ENCODE measurements at regions not wholly inside any gene's neighbourhood (a gene's known extent, or its start where the extent isn't known, plus 50 kb on each side); places are given as distances from the start of the nearest gene placed in this dataset.

DNA sequence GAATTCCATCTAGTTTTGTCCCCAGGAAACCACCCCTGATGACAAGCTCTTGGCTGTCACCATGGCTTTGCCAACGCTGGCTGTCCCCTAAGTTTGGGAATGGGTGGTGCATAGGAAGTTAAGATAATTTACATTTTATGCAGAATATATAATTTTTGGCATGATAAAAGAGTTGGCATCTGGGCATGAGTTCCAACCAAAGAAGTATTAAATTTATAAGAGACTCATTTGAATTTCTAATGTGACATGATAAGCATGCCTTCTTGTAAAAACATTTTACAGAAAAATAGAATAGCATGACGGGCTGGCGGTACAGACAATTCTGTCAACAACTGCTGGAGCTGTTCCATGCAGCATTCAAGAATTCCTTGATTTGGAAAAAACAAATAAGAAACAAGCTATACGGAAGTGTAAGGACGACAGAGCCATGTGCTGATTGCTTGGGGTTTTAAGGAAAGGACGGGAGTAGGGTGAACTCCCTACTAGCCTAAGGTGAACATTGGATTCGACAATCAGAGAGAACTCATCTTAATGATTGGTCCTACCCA lies 106.8 kb upstream of the C1orf21 start:
- DNase-seq (ENCODE audit: low spot score) = no peak

DNA sequence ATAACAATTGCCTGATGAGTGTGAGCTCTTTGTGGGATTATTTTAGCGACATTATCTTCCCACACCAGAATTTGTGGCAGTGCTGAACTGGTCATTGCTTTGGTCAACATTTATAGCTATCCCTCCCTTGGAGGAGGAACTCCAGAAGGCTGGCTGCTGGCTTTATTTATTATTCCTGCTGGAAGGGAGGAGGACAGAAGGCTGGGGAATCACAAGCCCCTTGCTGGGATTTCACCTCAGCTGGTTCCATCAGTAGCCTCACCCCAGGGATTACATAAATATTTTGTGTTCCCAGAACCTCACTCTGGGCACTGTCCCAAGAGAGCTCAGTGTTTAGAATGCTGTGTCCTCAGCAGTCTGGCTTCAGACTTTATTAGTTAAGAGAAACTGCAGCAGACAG lies 102.8 kb upstream of the C1orf21 start:
- DNase-seq (ENCODE audit: low spot score) = peak; percentile 59

DNA sequence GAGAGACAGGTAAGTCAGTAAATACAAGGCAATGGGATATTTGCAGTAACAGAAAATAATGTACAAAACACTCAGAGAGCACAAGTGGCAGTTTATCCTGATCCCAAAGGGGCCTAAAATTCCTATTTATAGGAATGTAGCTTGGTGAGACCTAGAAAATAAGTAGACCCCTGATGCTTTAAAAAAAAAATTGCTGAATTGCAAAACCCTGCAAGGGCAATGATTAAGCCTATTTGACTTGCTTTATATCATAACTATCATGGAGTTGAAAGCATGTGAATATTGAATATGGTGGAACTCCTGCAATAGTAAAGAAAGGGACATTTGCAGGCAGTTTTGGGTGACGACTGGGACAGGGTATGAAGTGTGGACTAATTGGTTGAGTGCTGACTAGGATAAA lies 101.9 kb upstream of the C1orf21 start:
- no peak for DNase-seq (ENCODE audit: low spot score)

DNA sequence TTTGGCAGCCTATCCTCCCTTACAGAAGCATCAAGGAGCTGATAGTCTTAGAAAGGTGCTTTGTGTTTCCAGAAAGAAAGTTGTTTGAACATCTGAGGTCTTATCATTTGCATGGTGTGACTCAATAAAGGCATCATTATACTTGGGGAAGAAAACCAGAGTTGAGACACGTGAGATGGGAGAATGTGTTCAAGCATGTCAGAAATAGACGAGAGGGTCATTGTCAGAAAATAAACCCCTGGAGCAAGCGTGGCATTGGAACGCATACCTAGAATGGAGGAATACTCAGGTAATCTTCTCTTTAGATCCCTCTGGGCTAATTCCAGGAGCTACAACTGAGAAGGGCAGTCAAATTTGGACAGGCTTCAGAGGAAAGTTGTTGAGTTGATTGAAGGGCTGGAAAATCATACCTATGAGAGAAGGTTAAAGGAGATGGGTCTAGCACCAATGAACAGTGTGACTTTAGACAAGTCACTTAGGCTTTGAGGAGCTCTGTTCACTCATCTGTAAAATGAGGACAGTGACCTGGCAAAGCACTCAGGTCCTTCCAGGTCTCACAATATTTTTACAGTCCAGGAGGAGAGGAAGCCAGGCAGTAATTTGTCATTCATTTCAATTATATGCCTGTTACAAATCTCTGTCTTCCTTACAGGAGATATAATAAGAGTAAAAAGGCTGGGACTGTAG lies 101.3 kb upstream of the C1orf21 start:
- peak; percentile 16 for DNase-seq (ENCODE audit: low spot score)

DNA sequence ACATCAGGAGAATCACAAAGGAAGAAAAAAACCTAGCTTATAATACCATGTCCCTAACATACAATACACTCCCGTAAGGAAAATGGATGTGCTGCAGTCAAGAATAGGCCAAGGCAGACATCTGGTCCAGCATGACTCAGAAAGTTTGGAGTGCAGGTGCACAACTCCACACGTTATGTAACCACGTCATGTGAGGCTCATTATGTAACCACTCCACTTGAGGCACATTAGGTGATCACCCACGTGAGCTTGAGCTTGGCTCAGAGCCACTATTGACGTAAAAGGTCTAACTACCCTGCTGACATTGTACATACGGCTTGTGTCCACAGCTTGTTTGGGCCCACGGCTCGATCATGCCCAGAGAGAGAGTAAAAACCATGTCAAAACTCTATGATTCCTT lies 99.8 kb upstream of the C1orf21 start:
- no peak for DNase-seq (ENCODE audit: low spot score)

DNA sequence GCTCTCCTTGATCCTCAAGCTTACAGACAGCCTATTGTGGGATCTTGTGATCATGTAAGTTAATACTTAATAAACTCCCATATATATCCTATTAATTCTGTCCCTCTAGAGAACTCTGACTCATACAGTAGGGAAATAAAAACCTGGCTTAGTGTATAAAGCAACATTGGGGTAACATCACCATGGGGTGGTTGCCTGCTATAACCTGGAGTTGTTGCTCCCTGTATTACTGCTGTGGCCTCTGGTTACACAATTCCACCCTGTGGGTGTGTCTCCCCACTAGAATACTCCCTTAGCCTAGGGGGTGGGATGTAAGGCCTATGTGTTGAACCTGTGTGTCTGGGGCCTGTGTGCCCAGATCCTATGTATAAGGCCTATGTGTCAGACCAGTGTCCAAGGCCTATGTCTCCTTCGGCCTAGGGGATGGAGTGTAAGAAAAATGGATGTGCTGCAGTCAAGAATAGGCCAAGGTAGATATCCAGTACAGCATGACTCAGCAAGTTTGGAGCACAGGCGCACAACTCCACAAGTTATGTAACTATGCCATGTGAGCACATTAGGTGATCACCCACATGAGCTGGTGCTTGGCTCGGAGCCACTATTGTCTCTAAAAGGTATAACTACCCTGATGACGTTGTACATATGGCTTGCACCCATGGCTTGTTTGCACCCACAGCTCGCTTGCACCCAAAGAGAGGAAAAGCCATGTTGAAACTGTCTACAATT lies 96.8 kb upstream of the C1orf21 start:
- no peak for DNase-seq (ENCODE audit: low spot score)

DNA sequence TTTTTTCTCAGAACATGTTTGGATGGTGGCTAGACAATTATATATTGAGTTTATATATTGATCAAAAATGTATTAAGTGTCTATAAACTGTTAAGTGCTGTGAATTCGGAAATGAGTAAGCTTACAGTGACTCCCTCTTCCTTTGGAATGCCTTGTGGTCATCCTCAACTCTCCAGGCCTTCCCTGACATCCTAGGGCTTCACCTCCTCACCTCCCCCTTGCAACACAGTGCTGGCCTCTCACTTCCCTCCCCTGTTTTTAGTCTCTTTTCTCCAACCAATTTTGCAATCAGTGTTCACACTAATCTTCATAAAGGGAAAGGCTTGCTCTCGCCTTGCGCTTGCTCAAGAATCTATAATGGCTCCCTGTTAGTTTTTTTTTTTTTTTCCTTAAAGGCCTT lies 95.1 kb upstream of the C1orf21 start:
- DNase-seq (ENCODE audit: low spot score) = no peak

DNA sequence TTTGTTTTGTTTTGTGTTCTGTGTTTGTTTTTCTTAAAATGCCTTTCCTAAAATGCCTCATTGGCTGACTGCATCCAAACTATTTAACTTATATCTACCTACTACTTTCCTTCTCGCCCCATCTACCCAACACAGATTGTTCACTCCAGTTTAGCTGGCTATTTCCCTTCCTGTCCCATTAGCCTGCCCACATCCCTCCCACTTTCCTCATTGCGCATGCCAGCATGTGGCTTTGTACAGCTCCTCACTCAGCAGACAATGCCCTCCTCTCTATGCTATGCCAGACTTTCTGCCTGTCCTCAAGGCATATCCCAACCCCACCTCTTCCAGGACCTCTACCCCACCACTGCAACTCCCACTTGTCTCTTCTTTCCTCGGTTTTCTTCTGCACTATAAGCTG lies 94.7 kb upstream of the C1orf21 start:
- DNase-seq (ENCODE audit: low spot score) = no peak

DNA sequence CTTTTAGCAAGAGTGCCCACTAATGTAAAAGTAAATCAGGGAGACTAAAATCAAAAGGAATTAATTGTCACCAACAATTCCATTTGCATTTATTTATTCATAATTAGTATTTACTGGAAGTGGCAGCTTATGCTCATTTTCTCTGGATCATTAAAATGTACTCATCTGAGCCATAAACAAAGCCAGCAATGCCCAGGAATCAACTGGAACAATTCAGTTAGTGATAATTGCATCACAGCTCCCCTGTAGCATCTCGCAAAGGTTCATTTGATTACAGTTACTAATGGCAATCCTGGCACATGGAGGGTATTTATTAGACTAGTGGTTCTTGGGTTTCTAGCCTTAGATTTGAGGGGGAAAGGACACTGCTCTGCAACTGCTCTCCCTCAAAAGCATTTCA lies 92.7 kb upstream of the C1orf21 start:
- no peak for DNase-seq (ENCODE audit: low spot score)

DNA sequence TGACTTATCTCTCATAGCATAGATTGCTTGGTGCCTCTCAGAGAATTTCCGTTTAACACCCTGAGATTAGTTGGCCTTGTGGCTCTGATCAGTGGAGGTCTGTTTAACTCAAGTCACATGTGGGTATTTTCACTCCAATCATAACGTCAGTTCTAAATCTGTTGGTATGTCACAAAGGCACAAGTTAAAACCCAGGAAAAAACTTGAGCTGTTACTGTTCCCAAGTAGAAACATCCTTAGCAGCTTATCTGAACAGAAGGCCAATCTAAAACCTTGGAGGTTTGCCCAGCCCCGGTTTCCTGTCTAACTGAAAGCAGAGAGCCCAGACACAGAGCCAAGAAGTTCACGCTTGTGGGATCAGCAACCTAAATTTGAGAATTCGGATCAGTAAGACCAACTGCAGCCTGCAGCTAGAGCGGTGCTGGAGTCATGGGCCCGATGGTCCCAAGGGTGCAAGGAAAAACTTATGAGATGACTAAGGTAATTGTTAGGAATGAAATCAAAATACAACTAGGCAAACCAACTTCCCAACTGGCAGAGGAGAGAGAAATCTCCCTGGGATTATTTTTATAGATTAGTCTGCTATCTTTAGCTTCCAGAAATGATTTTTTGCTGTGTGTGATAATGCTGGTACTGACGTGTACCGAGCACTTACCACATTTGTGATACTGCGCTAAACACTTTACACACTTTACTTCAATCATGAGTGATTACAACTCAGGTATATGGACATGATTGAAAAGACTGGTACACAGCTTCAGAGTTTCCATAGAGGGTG lies 90.2 kb upstream of the C1orf21 start:
- DNase-seq (ENCODE audit: low spot score) = peak; percentile 98

DNA sequence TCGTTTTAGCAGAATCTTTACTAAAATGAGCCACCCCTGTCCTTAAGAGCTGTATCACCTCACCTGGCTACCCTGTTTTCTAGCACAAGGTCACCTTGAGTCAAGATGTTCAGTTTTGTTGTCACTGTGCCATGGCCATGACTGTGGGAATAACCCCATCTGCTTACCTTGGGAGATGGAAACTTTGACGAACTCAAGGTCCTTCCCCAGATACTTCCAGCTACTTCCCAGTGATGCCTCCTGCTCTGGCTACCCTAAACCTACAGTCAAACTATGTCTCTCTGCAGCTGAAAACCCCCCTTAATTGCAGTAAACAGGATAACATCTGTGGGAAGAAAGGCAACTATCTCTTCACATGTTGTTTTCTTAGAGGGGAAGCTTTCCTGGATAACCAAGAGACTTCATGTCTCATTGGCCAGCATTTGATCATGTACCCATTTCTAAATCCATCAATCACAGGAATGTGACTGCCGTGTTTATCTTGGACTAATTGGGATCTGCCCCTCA lies 89.5 kb upstream of the C1orf21 start:
- no peak for DNase-seq (ENCODE audit: low spot score)

DNA sequence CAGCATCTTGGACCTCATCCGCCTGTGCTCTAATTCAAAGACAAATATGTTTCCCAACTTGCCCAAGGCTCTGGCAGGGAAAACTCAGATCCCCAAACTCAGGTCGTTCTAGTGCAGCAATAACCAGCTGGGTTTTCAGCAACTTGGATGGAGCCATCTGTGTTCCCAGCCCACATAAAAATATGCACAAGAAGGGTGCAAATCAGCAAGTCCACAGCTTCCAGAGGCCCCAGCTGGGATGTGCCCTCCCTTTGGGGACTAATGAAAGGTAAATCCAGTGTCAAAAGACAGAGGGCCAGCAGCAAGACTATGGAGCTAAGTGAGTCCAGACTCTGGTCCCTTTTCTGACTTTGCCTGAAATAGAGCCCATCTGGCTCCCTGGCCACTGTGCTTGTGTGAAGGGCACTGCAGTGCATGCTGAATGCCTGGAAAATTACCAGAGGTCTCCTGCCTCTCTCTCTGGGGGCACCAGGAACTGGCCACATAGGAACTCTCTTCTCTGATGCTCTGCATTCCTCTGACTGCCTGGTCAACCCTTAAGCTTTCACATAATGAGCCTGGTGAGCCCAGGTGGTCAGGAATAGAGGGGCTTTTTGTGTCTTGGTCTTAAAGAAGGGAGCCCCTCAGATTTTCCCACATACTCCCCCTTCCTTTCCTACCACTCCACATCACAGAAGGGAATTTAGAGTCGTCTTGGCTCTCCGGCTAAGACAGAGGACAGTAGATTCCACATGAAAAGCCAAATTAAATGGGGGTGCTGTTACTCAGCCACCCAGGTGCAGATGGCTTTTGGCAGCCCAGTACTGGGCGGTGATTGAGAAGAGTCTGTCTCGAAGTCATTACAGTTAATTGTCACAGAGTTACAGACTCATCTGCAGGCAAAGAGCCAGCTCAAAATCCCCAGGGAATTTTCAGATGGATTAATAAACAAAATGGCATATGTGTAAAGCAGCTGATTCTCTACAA lies 88.1 kb upstream of the C1orf21 start:
- peak; percentile 92 for DNase-seq (ENCODE audit: low spot score)

DNA sequence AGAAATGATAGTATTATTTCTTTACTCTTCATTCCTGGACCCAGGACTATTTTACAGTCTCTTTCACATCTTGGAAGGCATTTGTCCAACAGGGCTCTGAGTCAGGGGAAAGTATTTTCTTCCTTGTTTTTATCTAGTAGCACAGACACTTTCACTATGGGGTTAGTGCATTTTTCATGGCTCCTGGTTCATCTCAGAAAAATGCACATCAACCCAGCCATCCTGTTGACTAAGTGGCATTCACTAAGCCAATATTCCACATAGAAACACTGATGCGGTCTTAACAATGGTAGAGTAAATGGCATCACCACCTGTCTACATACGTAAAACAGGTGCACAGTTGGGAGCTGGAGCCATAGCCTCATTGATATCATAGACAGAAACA lies 87.4 kb upstream of the C1orf21 start:
- no peak for DNase-seq (ENCODE audit: low spot score)

DNA sequence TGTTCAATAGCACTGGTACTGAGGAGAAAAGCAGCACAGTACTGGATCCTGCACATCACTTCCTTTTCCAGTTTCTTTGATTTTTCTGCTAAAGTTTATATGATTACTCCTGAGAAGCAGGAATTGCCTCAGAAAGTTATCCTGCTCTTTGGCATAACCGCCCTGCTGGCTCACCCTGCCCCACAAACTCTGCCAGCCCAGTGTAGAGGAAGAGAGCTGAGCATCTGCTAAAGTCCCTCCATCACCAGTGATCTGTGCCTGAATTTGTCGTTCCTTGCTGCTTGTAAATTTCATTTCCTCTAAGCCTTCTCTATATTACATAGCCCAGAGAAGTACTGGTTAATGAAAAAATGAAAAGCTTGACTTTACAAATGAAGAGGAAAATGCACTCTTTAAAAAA lies 87.0 kb upstream of the C1orf21 start:
- peak; percentile 58 for DNase-seq (ENCODE audit: low spot score)

DNA sequence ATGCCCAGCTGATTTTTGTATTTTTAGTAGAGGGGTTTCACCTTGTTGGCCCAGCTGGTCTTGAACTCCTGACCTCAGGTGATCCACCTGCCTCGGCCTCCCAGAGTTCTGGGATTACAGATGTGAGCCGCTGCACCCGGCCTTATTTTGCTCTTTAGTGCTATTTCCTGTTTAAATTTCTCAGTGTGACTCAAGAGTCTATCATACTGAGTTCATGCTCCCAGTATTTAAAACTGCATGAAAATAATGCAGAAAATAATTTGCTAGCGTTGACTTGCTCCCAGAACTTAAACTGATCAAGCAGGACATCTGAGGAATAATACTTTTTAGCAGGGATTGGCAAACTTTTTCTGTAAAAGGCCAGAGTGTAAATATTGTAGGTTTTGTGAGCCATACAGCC lies 86.4 kb upstream of the C1orf21 start:
- no peak for DNase-seq (ENCODE audit: low spot score)

DNA sequence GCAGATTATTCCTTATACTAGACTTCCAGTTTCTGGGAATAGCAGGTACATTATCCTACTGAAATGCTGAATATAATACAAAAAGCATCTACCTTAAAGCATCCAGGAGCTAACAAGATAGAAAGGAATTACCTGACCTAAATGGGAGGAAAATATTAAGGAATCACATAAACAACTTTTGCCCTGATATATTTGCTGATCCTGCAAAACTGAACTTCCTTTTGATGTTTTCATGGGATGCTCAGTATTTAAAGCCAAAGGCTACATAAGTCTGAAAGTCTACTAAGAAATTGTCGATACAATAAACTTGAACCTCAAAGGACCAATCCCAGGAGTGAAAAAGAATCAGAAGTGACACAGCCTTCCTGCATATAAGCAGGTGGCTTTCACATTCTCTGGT lies 85.6 kb upstream of the C1orf21 start:
- no peak for DNase-seq (ENCODE audit: low spot score)

DNA sequence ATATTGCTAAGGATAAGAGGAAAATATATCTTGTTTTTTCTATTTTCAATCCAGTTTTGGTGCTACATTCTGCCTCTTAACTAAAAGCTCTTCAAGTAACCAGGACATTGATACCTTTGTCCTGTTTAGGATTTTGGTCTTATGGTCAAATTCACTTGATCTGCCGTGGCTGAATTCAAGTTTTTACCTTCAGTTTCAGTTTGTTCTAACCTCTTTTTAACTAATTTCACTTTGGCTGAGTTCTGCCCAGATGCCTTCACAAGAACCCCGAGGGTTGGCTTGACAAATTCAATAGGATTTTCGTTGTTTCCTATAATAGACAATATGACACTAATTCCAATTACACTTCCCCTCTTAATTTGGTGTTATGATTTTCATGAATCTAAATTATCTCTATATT lies 84.5 kb upstream of the C1orf21 start:
- no peak for DNase-seq (ENCODE audit: low spot score)

DNA sequence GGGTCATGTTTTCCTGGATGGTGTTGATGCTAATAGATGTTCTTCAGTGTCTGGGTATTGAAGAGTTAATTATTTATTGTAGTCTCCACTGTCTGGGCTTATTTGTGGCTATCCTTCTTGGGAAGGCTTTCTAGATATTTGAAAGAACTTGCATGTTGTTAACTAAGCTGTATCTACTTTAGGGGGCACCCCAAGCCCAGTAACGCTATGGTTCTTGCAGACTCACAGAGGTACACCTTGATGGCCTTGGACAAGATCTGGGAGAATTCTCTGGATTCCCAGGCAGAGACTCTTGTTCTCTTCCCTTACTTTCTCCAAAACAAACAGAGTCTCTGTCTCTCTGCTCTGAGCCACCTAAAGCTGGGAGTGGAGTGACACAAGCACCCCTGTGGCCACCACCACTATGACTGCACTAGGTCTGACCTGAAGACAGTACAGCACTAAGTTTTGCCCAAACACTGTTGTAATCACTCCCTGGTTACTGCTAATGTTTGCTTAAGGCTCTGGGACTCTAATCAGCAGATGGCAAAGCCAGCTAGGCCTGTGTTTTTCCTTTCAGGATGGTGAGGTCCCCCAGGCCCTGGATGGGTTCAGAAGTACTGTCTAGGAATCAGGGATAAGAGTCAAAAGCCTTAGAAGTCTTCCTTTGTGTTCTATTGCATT lies 76.5 kb upstream of the C1orf21 start:
- no peak for DNase-seq (ENCODE audit: low spot score)

DNA sequence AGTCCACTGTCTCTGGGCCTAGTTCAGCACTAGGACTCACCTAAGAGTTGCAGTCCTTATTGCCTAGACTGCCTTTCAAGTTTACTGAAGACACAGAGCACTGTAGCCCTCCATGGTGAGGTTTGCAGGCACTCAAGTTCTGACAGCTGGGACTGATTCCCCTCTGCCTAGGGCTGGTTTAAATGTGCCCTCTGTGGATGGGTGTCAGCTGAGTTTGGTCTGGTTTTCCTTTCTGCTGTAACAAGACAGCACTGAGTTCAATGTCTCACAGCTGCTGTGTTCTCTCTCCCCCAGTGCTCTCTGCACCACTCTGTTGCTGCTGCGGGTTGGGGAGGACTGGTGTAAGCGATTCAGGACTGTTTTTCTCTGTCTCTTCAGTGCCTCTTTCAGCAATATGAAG lies 75.2 kb upstream of the C1orf21 start:
- no peak for DNase-seq (ENCODE audit: low spot score)

DNA sequence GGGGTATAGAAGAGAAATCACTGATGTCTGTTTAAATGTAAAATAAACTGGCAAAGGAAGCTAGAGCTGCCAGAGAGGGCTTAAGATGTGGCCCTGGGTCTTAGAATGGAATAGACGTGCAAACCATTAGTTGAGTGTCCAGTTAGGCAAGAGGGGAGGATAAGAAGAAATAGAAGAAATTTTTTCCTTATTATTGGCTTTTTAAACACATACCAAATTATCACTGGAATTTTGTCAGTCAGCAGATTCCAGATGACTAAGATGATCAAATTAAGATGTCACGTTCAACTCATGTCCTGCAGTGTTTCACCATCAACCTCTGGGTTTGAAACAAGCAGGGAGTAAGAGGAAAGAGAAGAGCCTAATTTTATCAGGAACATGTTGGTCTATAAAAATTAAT lies 71.6 kb upstream of the C1orf21 start:
- no peak for DNase-seq (ENCODE audit: low spot score)

DNA sequence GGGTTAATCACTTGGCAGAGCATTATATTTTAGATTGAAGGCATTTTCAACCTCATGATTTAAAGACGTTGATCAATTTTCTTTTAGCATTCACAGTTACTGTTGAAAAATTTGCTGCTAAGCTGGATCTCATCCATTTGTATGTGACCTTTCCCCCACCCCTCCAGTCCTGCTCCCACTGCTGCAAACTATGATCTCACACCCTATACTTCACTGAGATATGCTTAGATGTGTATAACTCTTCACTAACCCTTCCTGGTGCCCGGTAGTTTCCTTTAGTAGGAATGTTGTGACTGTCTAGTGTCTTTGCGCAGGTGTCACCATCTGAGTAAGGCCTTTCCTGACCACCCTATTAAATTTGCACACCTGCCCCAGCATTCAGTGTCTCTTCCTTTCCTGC lies 67.0 kb upstream of the C1orf21 start:
- no peak for DNase-seq (ENCODE audit: low spot score)

Data from cerebellar cortex (tissue), 1 donor.